GM12878 (cell line): ENCODE measurements at regions not wholly inside any gene's neighbourhood (a gene's known extent, or its start where the extent isn't known, plus 50 kb on each side); places are given as distances from the start of the nearest gene placed in this dataset.

ENCODE experiments used
- ATAC-seq: fragments of 200-7000 bp; cut with Tn5 transposase; 3 replicates; pipeline ENCODE4 v1.9.1; 2020; ENCODE audit warnings: mild to moderate bottlenecking, moderate library complexity
- BruUV-seq: library from RNA; stranded (reverse); fragments of 400-500 nt; replicated peaks from 2 replicates; lab custom pipeline; 2021; lab: Mats Ljungman, UMichigan
- CTCF ChIA-PET: fragments of 300-600 bp; sonication (Branson Sonifier 250); formaldehyde crosslinking; extraction: SDS; loops from one replicate; lab custom pipeline; 2021; ENCODE audit warnings: inconsistent platforms; lab: Yijun Ruan, JAX
- POLR2A ChIA-PET: fragments of 350-600 bp; formaldehyde crosslinking; extraction: SDS; loops from one replicate; lab custom pipeline; 2021; ENCODE audit warnings: inconsistent platforms; lab: Charles Lee
- RAD21 ChIA-PET: fragments of 300-600 bp; sonication (Branson Sonifier 250); formaldehyde crosslinking; loops from one replicate; lab custom pipeline; 2023; ENCODE audit warnings: antibody characterized with exemption; ENCODE audit not compliant: unreplicated experiment; lab: Charles Lee
- SMC1A ChIA-PET: fragments of 300-600 bp; sonication (Branson Sonifier 250); formaldehyde crosslinking; loops from one replicate; lab custom pipeline; 2023; ENCODE audit not compliant: unreplicated experiment, uncharacterized antibody; lab: Charles Lee
- DNase-seq: peaks from one replicate; pipeline ENCODE4 v3.0.0-alpha.2; 2011; ENCODE audit warnings: low read depth, low spot score
- FAIRE-seq: peaks from 3 replicates; lab custom pipeline; 2011; peaks lifted over from hg19 to GRCh38; lab: Jason Lieb, UNC
- H2AFZ ChIP-seq: 2 replicates; pipeline ENCODE4 v1.6.0; 2011; ENCODE audit warnings: low read depth, low read length, control low read depth; ENCODE audit not compliant: control insufficient read depth
- H3K27ac ChIP-seq: 2 replicates; pipeline ENCODE4 v1.5.1; 2011; ENCODE audit warnings: control low read depth; ENCODE audit not compliant: control insufficient read depth, insufficient read depth
- H3K27me3 ChIP-seq, 2 experiments: replicated peaks in 1 of 2; 2 replicates each; pipeline versions ENCODE4 v1.6.0 to v1.6.1; 2011; ENCODE audit warnings: low read length in 1 of 2; ENCODE audit not compliant: control insufficient read depth in 2 of 2, insufficient read depth in 2 of 2
- H3K36me3 ChIP-seq, 2 experiments: 2 replicates each; pipeline ENCODE4 v1.5.1; 2011; ENCODE audit warnings: low read length in 1 of 2; ENCODE audit not compliant: control insufficient read depth in 2 of 2, insufficient read depth in 2 of 2
- H3K4me1 ChIP-seq: 2 replicates; pipeline ENCODE4 v1.6.1; 2011; ENCODE audit warnings: mild to moderate bottlenecking, low read length, moderate library complexity, mixed read lengths; ENCODE audit not compliant: control insufficient read depth, insufficient read depth
- H3K4me2 ChIP-seq: 2 replicates; pipeline ENCODE4 v1.6.0; 2011; ENCODE audit warnings: control low read depth; ENCODE audit not compliant: control insufficient read depth, insufficient read depth
- H3K4me3 ChIP-seq: fragments of 200-600 bp; sonication (generic); 2 replicates; pipeline ENCODE4 v1.5.1; 2016
- H3K79me2 ChIP-seq: 2 replicates; pipeline ENCODE4 v1.6.0; 2011; ENCODE audit warnings: low read length; ENCODE audit not compliant: control insufficient read depth, insufficient read depth
- H3K9ac ChIP-seq: 2 replicates; pipeline ENCODE4 v1.8.0; 2011; ENCODE audit warnings: low read length, control low read depth, mixed read lengths; ENCODE audit not compliant: control insufficient read depth, insufficient read depth
- H3K9me3 ChIP-seq: replicated peaks from 3 replicates; pipeline ENCODE4 v1.5.1; 2011; ENCODE audit warnings: mild to moderate bottlenecking, low read length; ENCODE audit not compliant: control insufficient read depth, insufficient read depth
- H4K20me1 ChIP-seq: 2 replicates; pipeline ENCODE4 v1.6.0; 2011; ENCODE audit not compliant: control insufficient read depth, insufficient read depth
- CBX3 ChIP-seq: fragments of 200-600 bp; sonication (generic); IDR thresholded peaks from 2 replicates; pipeline ENCODE4 v1.6.1; 2016; ENCODE audit warnings: low read depth, borderline replicate concordance
- HDGF ChIP-seq: fragments of 450-650 bp; IDR thresholded peaks from 2 replicates; pipeline ENCODE4 v1.6.1; 2016; ENCODE audit warnings: antibody characterized with exemption
- MTA3 ChIP-seq: IDR thresholded peaks from 2 replicates; pipeline ENCODE4 v1.6.1; 2012; ENCODE audit warnings: low read length, inconsistent platforms, borderline replicate concordance
- POLR2AphosphoS2 ChIP-seq: IDR thresholded peaks from 2 replicates; pipeline ENCODE4 v1.6.1; 2011; ENCODE audit warnings: low read depth, mild to moderate bottlenecking, low read length, improper control_type of control experiment, moderate library complexity
- RELB ChIP-seq: fragments of 450-650 bp; IDR thresholded peaks from 2 replicates; pipeline ENCODE4 v1.6.1; 2017; ENCODE audit warnings: low read depth, mild to moderate bottlenecking, moderate library complexity
- SMAD5 ChIP-seq: IDR thresholded peaks from 2 replicates; pipeline ENCODE4 v1.6.1; 2016; ENCODE audit warnings: antibody characterized with exemption, low read depth
- TCF3 ChIP-seq: IDR thresholded peaks from 2 replicates; pipeline ENCODE4 v1.6.1; 2012; ENCODE audit warnings: low read depth, mild to moderate bottlenecking, low read length, borderline replicate concordance; ENCODE audit not compliant: insufficient read depth
- YY1 ChIP-seq: IDR thresholded peaks from 2 replicates; pipeline ENCODE4 v1.6.1; 2011; ENCODE audit warnings: low read depth, mild to moderate bottlenecking, low read length
- WGBS: methylation state at CpG from one replicate; pipeline ENCODE4 v1.1.6; 2016; ENCODE audit warnings: low lambda C conversion rate; ENCODE audit not compliant: insufficient replicate concordance, insufficient coverage; ENCODE audit errors: missing lambda C conversion rate; 5-methylcytosine and 5-hydroxymethylcytosine counted together
- in situ Hi-C: fragments of 300-500 bp; cut with MboI; formaldehyde crosslinking; loops from 9 replicates; pipeline ENCODE4 v1.14.3; 2018; ENCODE audit warnings: mixed read lengths
- intact Hi-C: fragments of 100-400 bp; cut with micrococcal nuclease; formaldehyde crosslinking; loops from one replicate; pipeline ENCODE4 v1.14.2; 2022; ENCODE audit not compliant: unreplicated experiment

GRCh38 chr10:33832124-33832787 is 497.8 kb upstream of the NRP1 start:
- ChIA-PET RAD21 (no interaction called here), CTCF (interaction anchor here (0.6 to 1.1 kb wide), 2 partner anchors 8 to 450 kb away, joined by 3 read pairs; no protein-coding TSS in a partner anchor), SMC1A (interaction anchor here (1.3 kb wide), 1 partner anchor 215 kb away, joined by 3 read pairs; no protein-coding TSS in a partner anchor), POLR2A (no interaction called here)
- Histone ChIP-seq H2AFZ (no peak overlapping the region), H3K4me2 (no peak overlapping the region), H3K9ac (no peak overlapping the region), H3K4me1 (no peaks in the 10 kb centered on the region), H3K9me3 (no peaks in the 10 kb centered on the region), H3K27me3 (no peaks in the 10 kb centered on the region), H3K79me2 (no peaks in the 10 kb centered on the region), H3K4me3 (no peak overlapping the region), H3K36me3 (no peaks in the 10 kb centered on the region), H4K20me1 (no peaks in the 10 kb centered on the region), H3K27ac (no peak overlapping the region)
- intact Hi-C loops (no loop called here), in situ Hi-C loops (no loop called here)
- BruUV-seq: no TSS peak
- 14% methylated on average over 4 of the region's 4 CpGs for WGBS
- FAIRE-seq: no peak
- no peak for ATAC-seq
- TF ChIP-seq SMAD5: no peak
- TF ChIP-seq HDGF: no peak
- no peak for TF ChIP-seq RELB
- no peak for TF ChIP-seq YY1
- no peak for TF ChIP-seq POLR2AphosphoS2
- no peak for TF ChIP-seq TCF3
- TF ChIP-seq MTA3: no peak
- TF ChIP-seq CBX3: no peak
- DNase-seq: no peak
